SK-N-SH (cell line): ENCODE measurements at regions not wholly inside any gene's neighbourhood (a gene's known extent, or its start where the extent isn't known, plus 50 kb on each side); places are given as distances from the start of the nearest gene placed in this dataset.

Experiments
- CTCF ChIP-seq: fragments of 200-600 bp; sonication (generic); IDR thresholded peaks from 2 replicates; pipeline ENCODE4 v1.6.1; 2017; ENCODE audit warnings: antibody characterized with exemption, mild to moderate bottlenecking, moderate library complexity
- EZH2phosphoT487 ChIP-seq: fragments of 200-600 bp; sonication (generic); IDR thresholded peaks from 2 replicates; pipeline ENCODE4 v1.6.1; 2017; ENCODE audit warnings: low read depth, mixed run types, mild to moderate bottlenecking, antibody characterized with exemption, moderate library complexity, borderline replicate concordance
- FOSL2 ChIP-seq: IDR thresholded peaks from 2 replicates; pipeline ENCODE4 v1.4.0; 2012; ENCODE audit warnings: low read depth, mild to moderate bottlenecking, moderate library complexity, borderline replicate concordance
- GABPA ChIP-seq: IDR thresholded peaks from 2 replicates; pipeline ENCODE4 v1.4.0; 2012; ENCODE audit warnings: low read depth, mild to moderate bottlenecking
- MAX ChIP-seq: IDR thresholded peaks from 2 replicates; pipeline ENCODE4 v1.4.0; 2012; ENCODE audit warnings: low read depth
- NFIC ChIP-seq: IDR thresholded peaks from 2 replicates; pipeline ENCODE4 v1.4.0; 2012; ENCODE audit warnings: borderline replicate concordance
- POLR2AphosphoS5 ChIP-seq: IDR thresholded peaks from 2 replicates; pipeline ENCODE4 v1.6.1; 2012; ENCODE audit warnings: low read depth, low read length
- RCOR1 ChIP-seq: fragments of 150-350 bp; IDR thresholded peaks from 2 replicates; pipeline ENCODE4 v1.6.1; 2017; ENCODE audit warnings: antibody characterized with exemption, low read length
- REST ChIP-seq: IDR thresholded peaks from 2 replicates; pipeline ENCODE4 v1.6.1; 2012; ENCODE audit warnings: mild to moderate bottlenecking, low read depth, low read length, moderate library complexity
- RFX5 ChIP-seq: IDR thresholded peaks from 2 replicates; pipeline ENCODE4 v1.6.1; 2012; ENCODE audit warnings: mild to moderate bottlenecking, improper control_type of control experiment, low read length
- SMC3 ChIP-seq: IDR thresholded peaks from 2 replicates; pipeline ENCODE4 v1.6.1; 2012; ENCODE audit warnings: low read depth, low read length, improper control_type of control experiment
- TAF1 ChIP-seq: IDR thresholded peaks from 2 replicates; pipeline ENCODE4 v1.6.1; 2012; ENCODE audit warnings: low read depth, mild to moderate bottlenecking, low read length, moderate library complexity, borderline replicate concordance
- USF1 ChIP-seq: IDR thresholded peaks from 2 replicates; pipeline ENCODE4 v1.4.0; 2012; ENCODE audit warnings: low read depth, borderline replicate concordance

- TF ChIP-seq CTCF (no peak), RFX5 (no peak), REST (no peak), RCOR1 (no peak), POLR2AphosphoS5 (no peak), EZH2phosphoT487 (no peak), MAX (no peak), TAF1 (no peak), SMC3 (no peak), GABPA (no peak), USF1 (no peak), NFIC (no peak), FOSL2 (no peak)
These were observed 407.9 kb downstream of the HRH4 start for GRCh38 chr18:24868311-24868710.
